Peyer's patch (tissue), 4 donors: ENCODE measurements at regions not wholly inside any gene's neighbourhood (a gene's known extent, or its start where the extent isn't known, plus 50 kb on each side); places are given as distances from the start of the nearest gene placed in this dataset.

ENCODE experiments used
- DNase-seq, 3 donors: peaks; one replicate each; pipeline ENCODE4 v3.0.0-alpha.2; 2017 to 2019
- H3K27ac ChIP-seq, 4 donors: fragments of 200-600 bp; sonication (generic); one replicate each; pipeline ENCODE4 v1.5.1; 2016 to 2019
- H3K27me3 ChIP-seq, 2 donors: fragments of 200-600 bp; sonication (generic); one replicate each; pipeline ENCODE4 v1.5.1; 2019
- H3K36me3 ChIP-seq, 3 donors: fragments of 200-600 bp; sonication (generic); one replicate each; pipeline ENCODE4 v1.5.1; 2016 to 2019
- H3K4me1 ChIP-seq, 4 donors: fragments of 200-600 bp; sonication (generic); one replicate each; pipeline ENCODE4 v1.5.1; 2016 to 2019
- H3K4me3 ChIP-seq, 4 donors: fragments of 200-600 bp; sonication (generic); 1 replicate in 3 of 4; 2 replicates in 1 of 4; pipeline ENCODE4 v1.5.1; 2016 to 2019; ENCODE audit warnings: mild to moderate bottlenecking in 1 of 4
- H3K9me3 ChIP-seq, 4 donors: fragments of 200-600 bp; sonication (generic); one replicate each; pipeline ENCODE4 v1.5.1; 2016 to 2019; ENCODE audit warnings: mild to moderate bottlenecking in 1 of 4
- POLR2A ChIP-seq, 2 donors: fragments of 450-650 bp; IDR thresholded peaks; one replicate each; pipeline ENCODE4 v1.5.1; 2017; ENCODE audit warnings: antibody characterized with exemption in 2 of 2, mild to moderate bottlenecking in 2 of 2, moderate library complexity in 2 of 2
- TF ChIP-seq, protein P1 (sequence below), 6 experiments: fragments of 450-650 bp in 4 of 6; fragments of 200-600 bp in 2 of 6; sonication (generic) in 1 of 6; IDR thresholded peaks; one replicate each; pipeline ENCODE4 v1.5.1; 2017 to 2019; ENCODE audit warnings: antibody characterized with exemption in 6 of 6, mild to moderate bottlenecking in 3 of 6, moderate library complexity in 1 of 6

- DNase-seq, result peak in 2 of 3 donors; percentile 57 to 67
- H3K27ac ChIP-seq, result peak overlapping the region in 3 of 4 donors; percentile 62 to 75 (median 73)
- peaks cover 0 to 18% (median 0%) of the 10 kb centered on the region in 4 donors for H3K4me1 ChIP-seq
- no peak overlapping the region for H3K4me3 ChIP-seq
- no peaks in the 10 kb centered on the region for H3K36me3 ChIP-seq
- peak in 1 of 2 donors; percentile 35 for TF ChIP-seq POLR2A (IDR thresholded peaks at IDR 0.05)
- TF ChIP-seq, protein P1, sequence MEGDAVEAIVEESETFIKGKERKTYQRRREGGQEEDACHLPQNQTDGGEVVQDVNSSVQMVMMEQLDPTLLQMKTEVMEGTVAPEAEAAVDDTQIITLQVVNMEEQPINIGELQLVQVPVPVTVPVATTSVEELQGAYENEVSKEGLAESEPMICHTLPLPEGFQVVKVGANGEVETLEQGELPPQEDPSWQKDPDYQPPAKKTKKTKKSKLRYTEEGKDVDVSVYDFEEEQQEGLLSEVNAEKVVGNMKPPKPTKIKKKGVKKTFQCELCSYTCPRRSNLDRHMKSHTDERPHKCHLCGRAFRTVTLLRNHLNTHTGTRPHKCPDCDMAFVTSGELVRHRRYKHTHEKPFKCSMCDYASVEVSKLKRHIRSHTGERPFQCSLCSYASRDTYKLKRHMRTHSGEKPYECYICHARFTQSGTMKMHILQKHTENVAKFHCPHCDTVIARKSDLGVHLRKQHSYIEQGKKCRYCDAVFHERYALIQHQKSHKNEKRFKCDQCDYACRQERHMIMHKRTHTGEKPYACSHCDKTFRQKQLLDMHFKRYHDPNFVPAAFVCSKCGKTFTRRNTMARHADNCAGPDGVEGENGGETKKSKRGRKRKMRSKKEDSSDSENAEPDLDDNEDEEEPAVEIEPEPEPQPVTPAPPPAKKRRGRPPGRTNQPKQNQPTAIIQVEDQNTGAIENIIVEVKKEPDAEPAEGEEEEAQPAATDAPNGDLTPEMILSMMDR (IDR thresholded peaks at IDR 0.05), result no peak
- H3K27me3 ChIP-seq, result no peaks in the 10 kb centered on the region
- H3K9me3 ChIP-seq, result no peaks in the 10 kb centered on the region
Measured at GRCh38 chr6:154891901-154892300, 103.2 kb upstream of the TIAM2 start.

DNA sequence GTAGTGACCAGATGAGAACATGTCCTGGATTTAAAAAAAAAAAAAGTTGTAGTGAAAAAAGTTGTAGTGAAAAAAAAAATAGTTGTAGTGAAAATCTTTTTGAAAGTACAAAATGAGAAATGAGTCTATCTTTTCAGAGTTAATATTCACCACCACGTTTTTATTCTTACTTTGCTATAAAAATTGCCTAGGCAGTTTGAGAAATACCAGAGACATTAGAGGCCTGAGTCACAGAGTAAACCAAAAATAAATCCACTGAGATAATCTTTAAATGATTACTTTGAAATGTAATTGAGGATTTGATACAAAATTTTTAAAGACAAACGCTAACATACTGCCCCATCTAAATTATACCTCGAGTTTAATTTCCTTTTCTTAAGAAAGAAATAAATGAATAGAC is 101.2 kb upstream of the TIAM2 start:
- Histone ChIP-seq H3K9me3 (no peaks in the 10 kb centered on the region), H3K27ac (no peak overlapping the region), H3K27me3 (no peaks in the 10 kb centered on the region), H3K4me1 (peaks cover 0 to 18% (median 0%) of the 10 kb centered on the region in 4 donors), H3K36me3 (no peaks in the 10 kb centered on the region), H3K4me3 (no peak overlapping the region)
- TF ChIP-seq POLR2A (IDR thresholded peaks at IDR 0.05), result no peak
- TF ChIP-seq, protein P1 (IDR thresholded peaks at IDR 0.05), result no peak
- no peak for DNase-seq

DNA sequence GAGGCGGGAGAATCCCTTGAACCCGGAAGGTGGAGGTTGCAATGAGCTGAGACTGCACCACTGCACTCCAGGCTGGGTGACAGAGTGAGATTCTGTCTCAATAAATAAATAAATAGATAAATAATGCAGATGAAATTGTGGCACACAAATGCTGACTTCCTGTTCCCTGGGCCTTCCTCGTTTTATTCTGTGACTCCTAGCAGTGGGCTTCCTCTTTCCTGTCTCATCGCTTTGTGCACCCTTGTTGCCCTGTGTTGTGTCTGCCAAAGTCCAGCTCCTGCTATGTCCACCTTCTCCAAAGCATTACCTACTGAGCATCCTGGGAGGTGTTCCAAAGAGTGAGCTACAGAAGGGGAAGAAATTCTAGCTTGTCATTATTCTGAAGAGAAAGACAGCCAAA is 100.2 kb upstream of the TIAM2 start:
- Histone ChIP-seq H3K36me3 (no peaks in the 10 kb centered on the region), H3K4me1 (peaks cover 0 to 18% (median 0%) of the 10 kb centered on the region in 4 donors), H3K4me3 (no peak overlapping the region), H3K27me3 (no peaks in the 10 kb centered on the region), H3K9me3 (no peaks in the 10 kb centered on the region), H3K27ac (no peak overlapping the region)
- TF ChIP-seq POLR2A (IDR thresholded peaks at IDR 0.05), result no peak
- TF ChIP-seq, protein P1 (IDR thresholded peaks at IDR 0.05), result no peak
- no peak for DNase-seq

- H3K9me3 ChIP-seq, result no peaks in the 10 kb centered on the region
- no peak overlapping the region for H3K27ac ChIP-seq
- DNase-seq, result no peak
- no peaks in the 10 kb centered on the region for H3K27me3 ChIP-seq
- TF ChIP-seq POLR2A (IDR thresholded peaks at IDR 0.05), result no peak
- TF ChIP-seq, protein P1 (IDR thresholded peaks at IDR 0.05), result no peak
- H3K4me1 ChIP-seq, result peaks cover 0 to 18% (median 0%) of the 10 kb centered on the region in 4 donors
- H3K36me3 ChIP-seq, result no peaks in the 10 kb centered on the region
- no peak overlapping the region for H3K4me3 ChIP-seq
Measured at GRCh38 chr6:154895841-154896240, 99.3 kb upstream of the TIAM2 start.

DNA sequence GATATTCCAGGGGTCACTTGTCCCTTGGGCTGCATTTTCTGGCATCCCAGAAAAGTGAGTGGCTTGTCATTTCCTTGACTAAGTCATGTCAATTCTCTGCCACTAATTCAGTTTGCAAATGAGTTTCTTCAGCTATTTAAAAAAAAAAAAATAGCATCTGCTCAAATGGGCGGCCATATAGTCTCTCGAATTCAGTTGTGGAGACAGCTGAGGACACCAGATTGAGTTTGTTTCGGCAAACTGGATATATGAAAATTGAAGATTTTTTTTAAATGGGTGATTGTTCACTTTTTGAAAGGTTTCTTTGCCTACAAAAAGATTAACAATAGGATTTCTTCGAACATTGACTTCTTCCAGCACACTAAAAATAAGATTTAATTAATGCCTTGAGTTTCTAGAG is 96.3 kb upstream of the TIAM2 start:
- TF ChIP-seq, protein P1 (IDR thresholded peaks at IDR 0.05), result no peak
- no peak for TF ChIP-seq POLR2A (IDR thresholded peaks at IDR 0.05)
- no peak overlapping the region for H3K27ac ChIP-seq
- H3K4me3 ChIP-seq, result no peak overlapping the region
- H3K36me3 ChIP-seq, result no peaks in the 10 kb centered on the region
- DNase-seq, result no peak
- no peaks in the 10 kb centered on the region for H3K27me3 ChIP-seq
- H3K4me1 ChIP-seq, result no peaks in the 10 kb centered on the region
- H3K9me3 ChIP-seq, result no peaks in the 10 kb centered on the region
